Putamen (tissue), 1 donor: ENCODE measurements at regions not wholly inside any gene's neighbourhood (a gene's known extent, or its start where the extent isn't known, plus 50 kb on each side); places are given as distances from the start of the nearest gene placed in this dataset.
A peak's percentile ranks its signal among the peaks of the same experiment; 100 is the strongest.
"Not testable (repeated sequence)": the region's sequence is repeated elsewhere in the genome, so short reads cannot be mapped to it uniquely, and the experiment has no call there.

Experiments used
- DNase-seq: peaks from one replicate; pipeline ENCODE4 v3.0.0-alpha.2; 2016; ENCODE audit warnings: low spot score

GRCh38 chr7:73918926-73919693 is 58.2 kb downstream of the TMEM270 start:
- no peak for DNase-seq

GRCh38 chr7:73919694-73920375 is 58.9 kb downstream of the TMEM270 start:
- no peak for DNase-seq

GRCh38 chr7:73920406-73921134 is 59.6 kb downstream of the TMEM270 start:
- DNase-seq, result no peak

GRCh38 chr7:73921623-73922528 is 60.9 kb downstream of the TMEM270 start:
- no peak for DNase-seq

GRCh38 chr7:73928644-73929043 is 67.7 kb downstream of the TMEM270 start:
- not testable (repeated sequence) for DNase-seq

- no peak for DNase-seq
Measured at GRCh38 chr7:73931502-73931901, 70.5 kb downstream of the TMEM270 start.

GRCh38 chr7:73932364-73932763 is 71.4 kb downstream of the TMEM270 start:
- no peak for DNase-seq

GRCh38 chr7:73933091-73933490 is 72.1 kb downstream of the TMEM270 start:
- DNase-seq, result no peak

- no peak for DNase-seq
Measured at GRCh38 chr7:73936967-73937366, 76.0 kb downstream of the TMEM270 start.

GRCh38 chr7:73937650-73938049 is 76.7 kb downstream of the TMEM270 start:
- not testable (repeated sequence) for DNase-seq

GRCh38 chr7:73939528-73939927 is 78.6 kb downstream of the TMEM270 start:
- DNase-seq, result no peak

- no peak for DNase-seq
Measured at GRCh38 chr7:73940701-73941238, 79.8 kb downstream of the TMEM270 start.

GRCh38 chr7:73941836-73942551 is 81.0 kb downstream of the TMEM270 start:
- DNase-seq, result no peak

- no peak for DNase-seq
Measured at GRCh38 chr7:73945022-73945421, 83.0 kb upstream of the ELN start.

GRCh38 chr7:73948287-73948686 is 79.7 kb upstream of the ELN start:
- DNase-seq, result no peak

GRCh38 chr7:73952266-73952665 is 75.7 kb upstream of the ELN start:
- DNase-seq, result no peak

GRCh38 chr7:73954181-73954580 is 73.8 kb upstream of the ELN start:
- DNase-seq, result peak; percentile 11

- DNase-seq, result no peak
Measured at GRCh38 chr7:73954861-73955260, 73.1 kb upstream of the ELN start.

GRCh38 chr7:73960548-73960947 is 67.4 kb upstream of the ELN start:
- DNase-seq, result no peak

GRCh38 chr7:73961991-73962390 is 66.0 kb upstream of the ELN start:
- not testable (repeated sequence) for DNase-seq
